ENCODE measurements at regions not wholly inside any gene's neighbourhood (a gene's known extent, or its start where the extent isn't known, plus 50 kb on each side); places are given as distances from the start of the nearest gene placed in this dataset.

DNA sequence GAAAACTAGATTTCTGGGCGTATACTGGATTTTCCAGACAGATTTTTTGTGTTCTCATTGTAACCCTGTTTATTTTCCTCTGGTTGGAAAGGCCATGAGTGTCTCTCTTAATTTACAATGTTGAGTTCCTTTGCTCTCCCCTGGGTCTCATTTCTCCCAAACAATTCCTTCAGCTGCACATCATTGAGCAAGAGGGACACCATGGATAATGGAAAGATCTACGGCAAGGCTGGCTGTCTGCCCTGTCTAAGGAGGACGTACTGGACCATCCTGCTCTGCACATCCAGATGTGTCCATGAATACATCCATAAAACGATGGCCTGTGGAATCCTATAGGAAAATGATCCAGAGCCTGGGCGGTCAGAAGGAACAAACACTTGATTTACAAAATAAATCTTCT is 258.1 kb upstream of the MCTP2 start:
- no peak for TF ChIP-seq POLR2AphosphoS5 (IDR thresholded peaks at IDR 0.05; ENCODE audit: low read depth, low read length)
- TF ChIP-seq TAF1 (IDR thresholded peaks at IDR 0.05; ENCODE audit: borderline replicate concordance, low read depth, low read length): no peak
- no peak for TF ChIP-seq POLR2A (IDR thresholded peaks at IDR 0.05; ENCODE audit: low read depth, low read length)
